ENCODE measurements at regions not wholly inside any gene's neighbourhood (a gene's known extent, or its start where the extent isn't known, plus 50 kb on each side); places are given as distances from the start of the nearest gene placed in this dataset.

DNA sequence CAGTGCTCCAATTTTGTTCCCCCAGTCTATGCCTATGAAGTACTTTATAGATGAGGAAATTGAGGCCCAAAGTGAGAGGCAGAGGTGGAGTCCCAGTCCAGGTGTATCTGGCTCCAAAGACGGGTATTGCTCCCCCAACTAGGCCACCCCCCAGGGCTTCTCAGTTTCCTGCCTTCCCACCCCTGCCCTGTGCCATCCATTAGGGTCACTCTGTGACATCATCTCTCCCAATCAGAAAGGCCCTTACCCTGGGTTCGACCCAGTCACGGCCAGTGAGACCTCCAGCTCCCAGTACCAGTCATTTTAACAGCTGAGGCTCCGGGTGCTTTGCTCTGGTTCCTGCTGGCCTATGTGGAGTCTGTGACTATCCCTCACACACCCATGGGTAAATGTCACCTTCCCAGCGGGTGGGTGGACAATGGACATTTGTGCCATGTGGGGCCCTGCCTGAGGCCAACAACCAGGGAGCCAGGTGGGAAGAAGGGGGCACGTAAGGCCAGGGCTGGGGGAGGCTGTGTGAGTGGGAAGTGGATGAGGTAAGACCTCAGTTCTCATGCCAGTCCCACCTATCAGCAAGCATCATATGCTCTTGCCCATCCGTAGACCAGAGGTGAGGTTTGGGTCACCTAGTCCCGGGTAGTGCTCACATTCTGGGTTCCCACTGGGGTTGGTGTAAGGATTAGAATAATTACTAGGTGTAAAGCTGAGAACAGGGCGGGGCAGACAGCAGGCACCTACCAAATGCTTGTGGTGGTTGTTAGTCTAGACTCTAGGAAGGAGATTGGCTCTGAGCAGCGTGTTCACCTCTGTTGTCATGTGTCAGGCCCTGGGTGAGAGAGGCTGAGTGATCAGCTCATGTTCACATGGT is 685.9 kb downstream of the MATN1 start:
- Histone ChIP-seq H3K27me3 (no peaks in the 10 kb centered on the region), H3K27ac (no peak overlapping the region), H3K4me1 (no peaks in the 10 kb centered on the region), H3K36me3 (no peaks in the 10 kb centered on the region), H3K9me3 (peaks cover 0 to 7% (median 0%) of the 10 kb centered on the region in 4 donors), H3K4me3 (no peak overlapping the region)
- WGBS, 2 donors: 83 to 84% methylated on average over 10 of the region's 10 CpGs
- DNase-seq (ENCODE audit: low spot score in 2 of 2): no peak
- no peak for TF ChIP-seq POLR2A (IDR thresholded peaks at IDR 0.05)

DNA sequence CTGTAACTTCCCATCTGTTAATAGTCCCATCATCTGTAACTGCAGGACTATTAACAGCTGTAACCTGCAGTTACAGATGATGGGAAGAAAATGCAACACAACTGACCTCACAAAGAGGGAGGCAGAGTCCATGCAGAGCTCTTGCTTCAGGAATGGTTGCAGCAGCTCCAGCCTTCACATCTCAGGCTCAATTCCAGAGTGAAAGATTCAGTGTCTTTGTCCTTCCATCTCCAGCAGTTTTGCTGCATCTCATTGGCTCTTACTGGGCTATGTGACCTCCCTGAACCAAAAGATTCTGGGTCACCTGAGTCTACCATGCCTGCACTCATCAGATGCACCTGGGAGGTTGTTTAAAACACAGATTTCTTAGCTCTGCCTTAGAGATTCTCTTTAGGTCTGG is 686.7 kb downstream of the MATN1 start:
- Histone ChIP-seq H3K9me3 (no peaks in the 10 kb centered on the region), H3K27me3 (no peaks in the 10 kb centered on the region), H3K27ac (no peak overlapping the region), H3K4me3 (no peak overlapping the region), H3K36me3 (no peaks in the 10 kb centered on the region), H3K4me1 (no peaks in the 10 kb centered on the region)
- DNase-seq (ENCODE audit: low spot score in 2 of 2): no peak
- no peak for TF ChIP-seq EP300 (IDR thresholded peaks at IDR 0.05)
- TF ChIP-seq POLR2A (IDR thresholded peaks at IDR 0.05): no peak
- TF ChIP-seq CTCF (IDR thresholded peaks at IDR 0.05): no peak

GRCh38 chr1:30036229-30036547 is 687.2 kb downstream of the MATN1 start:
- H3K9me3 ChIP-seq: no peaks in the 10 kb centered on the region
- WGBS, 2 donors: 87% methylated on average over 6 of the region's 6 CpGs
- DNase-seq (ENCODE audit: low spot score in 2 of 2): no peak
- no peaks in the 10 kb centered on the region for H3K27me3 ChIP-seq
- TF ChIP-seq EP300 (IDR thresholded peaks at IDR 0.05) (no peak), POLR2A (IDR thresholded peaks at IDR 0.05) (no peak), CTCF (IDR thresholded peaks at IDR 0.05) (no peak)
- H3K4me3 ChIP-seq: no peak overlapping the region
- H3K27ac ChIP-seq: no peak overlapping the region
- no peaks in the 10 kb centered on the region for H3K4me1 ChIP-seq
- H3K36me3 ChIP-seq: no peaks in the 10 kb centered on the region

GRCh38 chr1:30035522-30036228 is 687.7 kb downstream of the MATN1 start:
- Histone ChIP-seq H3K27ac (no peak overlapping the region), H3K4me1 (no peaks in the 10 kb centered on the region), H3K27me3 (no peaks in the 10 kb centered on the region), H3K4me3 (no peak overlapping the region), H3K9me3 (no peaks in the 10 kb centered on the region), H3K36me3 (no peaks in the 10 kb centered on the region)
- TF ChIP-seq CTCF (IDR thresholded peaks at IDR 0.05) (no peak), EP300 (IDR thresholded peaks at IDR 0.05) (no peak), POLR2A (IDR thresholded peaks at IDR 0.05) (no peak)
- 83 to 84% methylated on average over 8 of the region's 8 CpGs for WGBS, 2 donors
- DNase-seq (ENCODE audit: low spot score in 2 of 2): no peak

DNA sequence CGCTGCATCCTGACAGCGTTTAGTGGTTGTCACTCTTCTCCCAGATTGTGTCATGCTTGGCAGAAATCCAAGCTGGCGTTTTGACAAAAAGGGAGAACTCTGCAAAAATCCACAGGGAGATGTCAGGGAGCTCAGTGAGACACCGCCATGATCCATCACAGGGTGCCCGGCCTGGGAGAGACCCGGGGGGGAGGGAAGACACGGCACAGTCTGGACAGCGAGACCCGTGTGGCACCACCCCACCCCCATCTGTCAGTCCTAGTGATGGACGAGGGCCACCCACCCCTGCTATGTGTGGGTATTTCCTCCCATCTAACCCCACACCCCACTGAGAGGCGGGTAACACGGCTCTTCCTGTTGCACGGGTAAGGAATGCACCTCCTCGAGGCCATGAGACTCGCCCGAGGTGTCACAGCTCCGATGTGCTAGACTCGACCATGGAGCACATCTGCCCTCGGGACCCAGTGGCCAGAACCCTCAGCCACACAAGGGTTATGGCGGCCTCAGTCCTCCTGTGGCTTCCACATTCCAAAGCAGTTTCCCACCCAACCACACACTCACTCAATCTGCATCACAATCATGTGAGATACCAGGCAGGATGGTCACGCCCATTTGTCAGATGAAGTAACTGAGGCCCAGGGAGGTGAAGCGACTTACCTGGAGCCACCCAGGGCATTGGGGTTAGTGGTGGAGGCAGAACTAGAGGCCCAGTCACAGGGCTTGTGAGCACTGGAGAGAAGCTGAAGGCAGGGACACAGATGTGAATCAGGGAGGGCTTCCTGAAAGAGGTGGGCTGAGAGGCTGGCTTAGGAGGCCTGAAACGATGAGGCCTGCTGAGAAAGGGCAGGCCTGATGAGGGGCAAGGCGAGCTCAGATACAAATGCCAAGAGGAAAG is 688.5 kb downstream of the MATN1 start:
- DNase-seq (ENCODE audit: low spot score in 2 of 2): no peak
- H3K36me3 ChIP-seq: no peaks in the 10 kb centered on the region
- WGBS, 2 donors: 33 to 38% methylated on average over 24 of the region's 24 CpGs
- no peaks in the 10 kb centered on the region for H3K4me1 ChIP-seq
- no peaks in the 10 kb centered on the region for H3K9me3 ChIP-seq
- H3K27me3 ChIP-seq: no peaks in the 10 kb centered on the region
- no peak overlapping the region for H3K27ac ChIP-seq
- no peak overlapping the region for H3K4me3 ChIP-seq
- TF ChIP-seq EP300 (IDR thresholded peaks at IDR 0.05): no peak
- no peak for TF ChIP-seq CTCF (IDR thresholded peaks at IDR 0.05)
- TF ChIP-seq POLR2A (IDR thresholded peaks at IDR 0.05): no peak
